ENCODE measurements at regions not wholly inside any gene's neighbourhood (a gene's known extent, or its start where the extent isn't known, plus 50 kb on each side); places are given as distances from the start of the nearest gene placed in this dataset.

DNA sequence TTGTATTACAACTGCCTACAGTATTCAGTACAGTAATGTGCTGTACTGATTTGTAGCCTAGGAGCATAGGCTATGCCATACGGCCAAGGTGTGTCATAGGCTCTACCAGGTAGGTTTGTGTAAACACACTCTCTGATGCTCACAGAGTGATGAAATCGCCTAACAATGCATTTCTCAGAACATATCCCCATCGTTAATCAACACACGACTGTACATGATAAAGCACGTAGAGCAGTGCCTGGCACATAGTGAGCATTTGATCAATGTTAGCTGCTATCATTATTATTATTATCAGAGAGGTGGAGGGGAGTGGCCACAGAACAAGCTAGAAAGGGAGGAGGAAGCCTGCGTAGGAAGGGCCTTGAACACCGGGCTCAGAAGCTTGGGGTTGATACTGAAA, 81.1 kb upstream of the LHX1 start:
- Histone ChIP-seq H3K36me3 (no peaks in the 10 kb centered on the region), H3K9me3 (no peaks in the 10 kb centered on the region), H3K27me3 (no peaks in the 10 kb centered on the region), H3K4me3 (no peak overlapping the region), H3K27ac (no peak overlapping the region), H3K4me1 (no peaks in the 10 kb centered on the region)
- intact Hi-C loops (cut with DNase I): no loop called here
- TF ChIP-seq, protein P1, sequence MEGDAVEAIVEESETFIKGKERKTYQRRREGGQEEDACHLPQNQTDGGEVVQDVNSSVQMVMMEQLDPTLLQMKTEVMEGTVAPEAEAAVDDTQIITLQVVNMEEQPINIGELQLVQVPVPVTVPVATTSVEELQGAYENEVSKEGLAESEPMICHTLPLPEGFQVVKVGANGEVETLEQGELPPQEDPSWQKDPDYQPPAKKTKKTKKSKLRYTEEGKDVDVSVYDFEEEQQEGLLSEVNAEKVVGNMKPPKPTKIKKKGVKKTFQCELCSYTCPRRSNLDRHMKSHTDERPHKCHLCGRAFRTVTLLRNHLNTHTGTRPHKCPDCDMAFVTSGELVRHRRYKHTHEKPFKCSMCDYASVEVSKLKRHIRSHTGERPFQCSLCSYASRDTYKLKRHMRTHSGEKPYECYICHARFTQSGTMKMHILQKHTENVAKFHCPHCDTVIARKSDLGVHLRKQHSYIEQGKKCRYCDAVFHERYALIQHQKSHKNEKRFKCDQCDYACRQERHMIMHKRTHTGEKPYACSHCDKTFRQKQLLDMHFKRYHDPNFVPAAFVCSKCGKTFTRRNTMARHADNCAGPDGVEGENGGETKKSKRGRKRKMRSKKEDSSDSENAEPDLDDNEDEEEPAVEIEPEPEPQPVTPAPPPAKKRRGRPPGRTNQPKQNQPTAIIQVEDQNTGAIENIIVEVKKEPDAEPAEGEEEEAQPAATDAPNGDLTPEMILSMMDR (IDR thresholded peaks at IDR 0.05): no peak
- no peak for TF ChIP-seq POLR2A (IDR thresholded peaks at IDR 0.05)
- ATAC-seq: no peak
- no peak for DNase-seq
- WGBS (ENCODE audit: insufficient coverage, low coverage, low lambda C conversion rate, missing lambda C conversion rate): 58% methylated on average over 6 of the region's 7 CpGs

DNA sequence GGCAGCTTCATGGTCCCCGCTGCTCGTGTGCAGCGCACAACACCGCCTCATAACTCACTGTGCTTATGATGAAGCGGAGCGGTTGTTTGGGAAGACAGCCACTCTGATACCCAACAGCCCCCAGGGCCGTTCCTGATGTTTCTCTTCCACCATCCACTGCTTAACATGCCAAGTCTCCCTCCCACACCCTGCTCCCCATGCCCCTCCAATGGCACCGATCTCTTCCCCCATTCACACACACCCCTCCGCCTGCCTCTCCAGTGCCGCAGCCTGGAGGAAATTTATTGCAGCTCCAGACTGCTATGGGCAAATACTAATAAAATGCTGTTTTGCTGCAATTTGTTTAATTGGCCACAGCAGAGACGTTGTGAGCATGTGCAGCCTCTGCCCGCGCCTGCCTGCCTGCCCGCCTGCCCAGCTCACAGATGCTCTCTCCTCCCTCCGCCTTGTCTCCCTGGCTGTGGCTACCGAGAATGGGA, 80.3 kb upstream of the LHX1 start:
- no peaks in the 10 kb centered on the region for H3K27me3 ChIP-seq
- no peaks in the 10 kb centered on the region for H3K9me3 ChIP-seq
- no peaks in the 10 kb centered on the region for H3K36me3 ChIP-seq
- DNase-seq (no peak), ATAC-seq (no peak)
- no peak overlapping the region for H3K27ac ChIP-seq
- 78% methylated on average over 4 of the region's 16 CpGs for WGBS (ENCODE audit: insufficient coverage, low coverage, low lambda C conversion rate, missing lambda C conversion rate)
- TF ChIP-seq POLR2A (IDR thresholded peaks at IDR 0.05): no peak
- TF ChIP-seq, protein P1 (IDR thresholded peaks at IDR 0.05): no peak
- H3K4me1 ChIP-seq: no peaks in the 10 kb centered on the region
- H3K4me3 ChIP-seq: no peak overlapping the region
- intact Hi-C loops (cut with DNase I): no loop called here

DNA sequence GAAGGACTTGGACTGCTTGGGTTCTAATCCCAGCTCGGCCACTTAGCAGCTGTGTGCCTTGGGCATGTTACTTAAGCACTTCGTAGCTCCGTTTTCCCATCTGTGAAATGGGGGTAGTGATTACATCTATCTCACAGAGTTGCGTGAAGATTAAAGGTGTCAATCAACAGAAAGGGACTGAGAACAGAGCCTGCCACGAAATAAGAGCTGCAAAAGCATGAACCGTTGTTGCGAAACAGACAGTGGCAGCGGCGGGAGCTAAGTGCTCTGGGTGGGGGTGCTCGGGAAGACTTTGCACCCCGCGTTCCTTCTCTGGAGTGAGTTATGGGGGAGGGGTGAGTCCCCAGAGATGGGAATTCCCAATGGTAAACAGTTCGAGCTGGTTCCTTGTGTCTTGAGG, 79.6 kb upstream of the LHX1 start:
- H3K4me3 ChIP-seq: no peak overlapping the region
- no peaks in the 10 kb centered on the region for H3K36me3 ChIP-seq
- WGBS (ENCODE audit: insufficient coverage, low coverage, low lambda C conversion rate, missing lambda C conversion rate): 36% methylated on average over 9 of the region's 13 CpGs
- no peak for DNase-seq
- H3K27me3 ChIP-seq: no peaks in the 10 kb centered on the region
- H3K4me1 ChIP-seq: no peaks in the 10 kb centered on the region
- no peak overlapping the region for H3K27ac ChIP-seq
- intact Hi-C loops (cut with DNase I): no loop called here
- no peak for ATAC-seq
- TF ChIP-seq, protein P1 (IDR thresholded peaks at IDR 0.05): no peak
- no peak for TF ChIP-seq POLR2A (IDR thresholded peaks at IDR 0.05)
- H3K9me3 ChIP-seq: no peaks in the 10 kb centered on the region

DNA sequence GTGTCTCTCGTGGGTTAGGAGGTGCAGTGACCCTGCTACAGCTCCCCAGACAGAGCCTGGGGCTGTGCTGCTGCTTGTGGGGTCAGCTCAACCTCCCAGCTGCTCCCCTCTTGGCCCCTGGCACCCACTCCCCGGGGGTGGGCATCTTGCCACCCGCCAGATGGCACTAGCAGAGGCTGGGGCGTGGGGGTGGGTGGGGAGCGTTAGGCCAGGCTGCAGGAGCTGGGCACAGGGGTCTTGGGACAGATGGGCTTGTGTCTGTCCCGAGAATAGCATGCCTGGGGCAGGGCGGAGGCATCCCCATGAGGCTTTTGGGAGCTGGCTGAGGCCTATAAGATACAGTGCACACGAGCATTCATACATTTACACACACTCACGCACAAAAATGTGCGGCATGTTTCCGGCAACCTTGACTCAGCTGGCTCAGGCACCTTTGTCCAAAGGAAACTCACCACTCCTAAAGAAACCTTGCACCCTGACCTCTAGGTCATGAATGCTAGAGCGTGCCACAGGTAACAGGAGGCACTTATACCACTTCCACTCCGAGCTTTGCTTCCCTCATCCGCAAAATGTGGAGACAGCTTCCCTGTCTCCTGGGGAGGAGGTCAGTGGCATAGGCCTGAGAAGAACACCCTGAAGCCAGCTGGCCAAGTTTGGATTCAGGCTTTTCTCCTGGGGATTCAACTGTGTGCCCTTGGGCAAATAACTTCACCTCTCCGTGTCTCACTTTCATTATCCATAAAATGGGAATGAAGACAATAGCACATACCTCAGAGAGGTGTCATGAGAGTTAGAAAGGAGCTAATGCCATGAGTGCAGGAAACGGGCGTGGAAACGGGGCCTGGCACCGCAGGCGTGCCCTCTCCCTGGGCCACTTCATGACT, 78.9 kb upstream of the LHX1 start:
- Histone ChIP-seq H3K27ac (no peak overlapping the region), H3K4me3 (no peak overlapping the region), H3K4me1 (no peaks in the 10 kb centered on the region), H3K9me3 (no peaks in the 10 kb centered on the region), H3K27me3 (no peaks in the 10 kb centered on the region), H3K36me3 (no peaks in the 10 kb centered on the region)
- no peak for DNase-seq
- 77% methylated on average over 9 of the region's 20 CpGs for WGBS (ENCODE audit: insufficient coverage, low coverage, low lambda C conversion rate, missing lambda C conversion rate)
- intact Hi-C loops (cut with DNase I): no loop called here
- TF ChIP-seq, protein P1 (IDR thresholded peaks at IDR 0.05): no peak
- TF ChIP-seq POLR2A (IDR thresholded peaks at IDR 0.05): no peak
- no peak for ATAC-seq

All from right lobe of liver (tissue), 6 donors.